ENCODE measurements at regions not wholly inside any gene's neighbourhood (a gene's known extent, or its start where the extent isn't known, plus 50 kb on each side); places are given as distances from the start of the nearest gene placed in this dataset.

- no peak for ATAC-seq
- Histone ChIP-seq H3K4me3 (no peak overlapping the region), H3K9me3 (no peaks in the 10 kb centered on the region), H3K27me3 (no peaks in the 10 kb centered on the region), H3K36me3 (no peaks in the 10 kb centered on the region), H3K27ac (no peak overlapping the region), H3K4me1 (no peaks in the 10 kb centered on the region)
- intact Hi-C loops (cut with DNase I), result no loop called here
- TF ChIP-seq POLR2A (IDR thresholded peaks at IDR 0.05) (no peak), CTCF (IDR thresholded peaks at IDR 0.05) (no peak)
- DNase-seq, result no peak
- 73 to 77% (median 76%) methylated on average over 9 of the region's 9 CpGs for WGBS, 4 donors
These were observed 283.4 kb upstream of the GRIP1 start for GRCh38 chr12:66962290-66962689.

GRCh38 chr12:66963901-66964300 lies 285.0 kb upstream of the GRIP1 start:
- no peak overlapping the region for H3K27ac ChIP-seq
- no peaks in the 10 kb centered on the region for H3K4me1 ChIP-seq
- 91 to 93% (median 91%) methylated on average over 4 of the region's 4 CpGs for WGBS, 4 donors
- H3K36me3 ChIP-seq, result no peaks in the 10 kb centered on the region
- intact Hi-C loops (cut with DNase I), result no loop called here
- DNase-seq, result no peak
- H3K9me3 ChIP-seq, result no peaks in the 10 kb centered on the region
- H3K4me3 ChIP-seq, result no peak overlapping the region
- H3K27me3 ChIP-seq, result no peaks in the 10 kb centered on the region
- ATAC-seq, result no peak
- TF ChIP-seq CTCF (IDR thresholded peaks at IDR 0.05) (no peak), POLR2A (IDR thresholded peaks at IDR 0.05) (no peak)

DNA sequence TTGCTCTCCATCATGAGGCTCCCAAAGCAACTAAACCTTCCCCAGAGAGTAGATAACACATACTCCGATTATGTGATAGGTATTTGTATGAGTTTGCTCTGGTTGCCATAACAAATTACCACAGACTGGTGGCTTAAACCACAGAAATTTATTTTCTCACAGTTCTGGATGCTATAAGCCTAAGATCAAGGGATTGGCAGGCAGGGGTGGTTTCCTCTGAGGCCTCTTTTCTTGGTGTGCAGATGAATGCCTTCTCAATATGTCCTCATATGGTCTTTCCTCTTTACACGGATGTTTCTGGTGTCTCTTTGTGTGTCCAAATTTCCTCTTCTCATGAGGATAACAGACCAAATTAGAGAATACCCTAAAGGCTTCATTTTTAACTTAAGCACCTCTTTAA lies 285.8 kb upstream of the GRIP1 start:
- no peak for TF ChIP-seq CTCF (IDR thresholded peaks at IDR 0.05)
- no peak for TF ChIP-seq POLR2A (IDR thresholded peaks at IDR 0.05)
- Histone ChIP-seq H3K27ac (no peak overlapping the region), H3K4me3 (no peak overlapping the region), H3K36me3 (no peaks in the 10 kb centered on the region), H3K4me1 (no peaks in the 10 kb centered on the region), H3K9me3 (no peaks in the 10 kb centered on the region), H3K27me3 (no peaks in the 10 kb centered on the region)
- 61 to 70% (median 62%) methylated on average over 2 of the region's 2 CpGs for WGBS, 4 donors
- ATAC-seq (no peak), DNase-seq (no peak)
- intact Hi-C loops (cut with DNase I), result no loop called here

DNA sequence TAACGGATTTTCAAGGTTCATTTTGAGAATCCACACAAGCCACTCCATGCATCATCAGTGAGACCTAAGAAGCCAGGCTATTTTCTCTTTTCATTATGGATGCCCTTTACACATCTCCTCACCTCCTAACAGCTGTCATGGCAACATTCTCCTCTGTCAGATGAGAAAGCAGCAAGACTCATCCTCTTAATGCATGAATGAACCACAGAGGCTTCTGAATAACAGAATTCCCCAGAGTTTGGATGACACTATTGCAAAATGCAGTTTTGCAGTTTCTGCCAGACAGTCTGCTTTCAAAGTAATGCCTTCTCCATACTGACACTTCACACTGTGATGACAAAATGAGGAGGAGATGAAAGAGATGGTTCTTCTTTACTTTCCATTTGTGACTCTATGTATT lies 286.7 kb upstream of the GRIP1 start:
- Histone ChIP-seq H3K36me3 (no peaks in the 10 kb centered on the region), H3K27ac (no peak overlapping the region), H3K4me3 (no peak overlapping the region), H3K9me3 (no peaks in the 10 kb centered on the region), H3K27me3 (no peaks in the 10 kb centered on the region), H3K4me1 (no peaks in the 10 kb centered on the region)
- TF ChIP-seq POLR2A (IDR thresholded peaks at IDR 0.05), result no peak
- no peak for TF ChIP-seq CTCF (IDR thresholded peaks at IDR 0.05)
- intact Hi-C loops (cut with DNase I), result no loop called here
- WGBS, 4 donors, result 77 to 85% (median 81%) methylated on average over 1 of the region's 1 CpG
- no peak for DNase-seq
- no peak for ATAC-seq
